Peyer's patch (tissue), 4 donors: ENCODE measurements at regions not wholly inside any gene's neighbourhood (a gene's known extent, or its start where the extent isn't known, plus 50 kb on each side); places are given as distances from the start of the nearest gene placed in this dataset.

Source experiments
- POLR2A ChIP-seq, 2 donors: fragments of 450-650 bp; IDR thresholded peaks; one replicate each; pipeline ENCODE4 v1.5.1; 2017; ENCODE audit warnings: antibody characterized with exemption in 2 of 2, mild to moderate bottlenecking in 2 of 2, moderate library complexity in 2 of 2
- TF ChIP-seq, protein P1 (sequence below), 6 experiments: fragments of 450-650 bp in 4 of 6; fragments of 200-600 bp in 2 of 6; sonication (generic) in 1 of 6; IDR thresholded peaks; one replicate each; pipeline ENCODE4 v1.5.1; 2017 to 2019; ENCODE audit warnings: antibody characterized with exemption in 6 of 6, mild to moderate bottlenecking in 3 of 6, moderate library complexity in 1 of 6

DNA sequence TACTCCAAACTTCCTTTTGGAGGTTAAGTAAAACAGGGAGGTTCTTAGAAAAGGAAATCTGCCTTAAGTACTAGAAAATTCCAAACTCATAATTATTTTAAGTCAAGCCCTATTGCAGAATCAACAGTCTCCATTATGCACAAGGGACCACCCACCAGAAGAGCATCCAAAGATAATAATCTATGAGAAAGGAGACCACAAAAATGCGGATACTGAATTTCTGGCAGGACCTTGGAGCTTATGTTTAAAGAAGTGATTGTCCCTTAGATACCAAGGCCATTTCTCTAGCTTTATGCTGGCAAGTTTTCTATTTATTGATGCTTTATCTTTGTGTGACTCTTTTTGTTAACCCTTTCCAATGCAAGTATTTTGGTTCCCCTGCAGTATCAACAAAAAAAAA lies 404.0 kb upstream of the MMADHC start:
- TF ChIP-seq, protein P1, sequence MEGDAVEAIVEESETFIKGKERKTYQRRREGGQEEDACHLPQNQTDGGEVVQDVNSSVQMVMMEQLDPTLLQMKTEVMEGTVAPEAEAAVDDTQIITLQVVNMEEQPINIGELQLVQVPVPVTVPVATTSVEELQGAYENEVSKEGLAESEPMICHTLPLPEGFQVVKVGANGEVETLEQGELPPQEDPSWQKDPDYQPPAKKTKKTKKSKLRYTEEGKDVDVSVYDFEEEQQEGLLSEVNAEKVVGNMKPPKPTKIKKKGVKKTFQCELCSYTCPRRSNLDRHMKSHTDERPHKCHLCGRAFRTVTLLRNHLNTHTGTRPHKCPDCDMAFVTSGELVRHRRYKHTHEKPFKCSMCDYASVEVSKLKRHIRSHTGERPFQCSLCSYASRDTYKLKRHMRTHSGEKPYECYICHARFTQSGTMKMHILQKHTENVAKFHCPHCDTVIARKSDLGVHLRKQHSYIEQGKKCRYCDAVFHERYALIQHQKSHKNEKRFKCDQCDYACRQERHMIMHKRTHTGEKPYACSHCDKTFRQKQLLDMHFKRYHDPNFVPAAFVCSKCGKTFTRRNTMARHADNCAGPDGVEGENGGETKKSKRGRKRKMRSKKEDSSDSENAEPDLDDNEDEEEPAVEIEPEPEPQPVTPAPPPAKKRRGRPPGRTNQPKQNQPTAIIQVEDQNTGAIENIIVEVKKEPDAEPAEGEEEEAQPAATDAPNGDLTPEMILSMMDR (IDR thresholded peaks at IDR 0.05): no peak
- no peak for TF ChIP-seq POLR2A (IDR thresholded peaks at IDR 0.05)
